ENCODE measurements at regions not wholly inside any gene's neighbourhood (a gene's known extent, or its start where the extent isn't known, plus 50 kb on each side); places are given as distances from the start of the nearest gene placed in this dataset.

DNA sequence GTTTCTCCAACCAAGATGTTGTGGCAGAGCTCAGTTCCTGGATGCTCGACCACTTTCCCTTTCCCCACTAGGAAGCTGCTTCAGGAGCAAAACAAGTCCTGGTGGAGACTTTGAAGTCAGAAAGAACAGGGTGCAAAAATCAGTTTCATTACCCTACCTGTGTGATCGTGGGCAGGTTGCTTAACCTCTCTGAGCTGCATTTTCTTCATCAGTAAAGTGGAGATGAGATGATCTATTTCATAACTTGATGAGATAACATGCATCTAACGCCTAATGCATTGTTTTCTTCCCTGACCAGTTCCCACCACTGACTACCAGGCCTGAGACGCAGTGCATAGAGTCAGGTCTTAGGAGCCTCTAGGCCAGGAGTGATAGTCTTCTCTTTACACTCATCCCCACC, 470.0 kb downstream of the SOX6 start:
- no peak overlapping the region for H3K27ac Mint-ChIP-seq
- no peak for DNase-seq (ENCODE audit: low spot score in 2 of 2, unreplicated experiment in 2 of 2)
- H3K4me1 Mint-ChIP-seq, result peaks cover 48% of the 10 kb centered on the region
- H3K36me3 Mint-ChIP-seq, result no peaks in the 10 kb centered on the region
- TF ChIP-seq CTCF (IDR thresholded peaks at IDR 0.05; ENCODE audit: unreplicated experiment), result no peak
- no peaks in the 10 kb centered on the region for H3K27me3 Mint-ChIP-seq (ENCODE audit: low read depth)
- no peaks in the 10 kb centered on the region for H3K9me3 Mint-ChIP-seq
- no peak overlapping the region for H3K4me3 Mint-ChIP-seq

DNA sequence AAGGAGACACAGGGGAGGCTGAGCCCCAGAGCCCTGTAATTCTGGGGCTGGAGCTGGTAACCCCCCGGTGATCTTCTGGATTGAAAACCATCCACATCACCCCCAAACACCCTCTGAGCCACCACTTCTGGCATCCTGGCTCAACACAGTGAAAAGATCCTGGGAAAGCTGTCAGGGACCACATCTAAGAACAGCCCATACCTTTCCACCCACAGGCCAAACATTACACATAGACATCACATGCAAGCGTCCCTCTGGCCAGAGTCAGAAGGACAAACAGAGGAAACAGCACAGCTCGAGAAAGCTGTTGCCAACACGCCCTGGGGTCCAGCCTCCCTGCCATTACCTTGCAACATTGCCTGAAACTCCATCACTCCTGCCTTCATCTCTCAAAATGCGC, 469.5 kb downstream of the SOX6 start:
- DNase-seq (ENCODE audit: low spot score in 2 of 2, unreplicated experiment in 2 of 2), result no peak
- H3K4me1 Mint-ChIP-seq, result peaks cover 48% of the 10 kb centered on the region
- peaks cover 5% of the 10 kb centered on the region for H3K27me3 Mint-ChIP-seq (ENCODE audit: low read depth)
- H3K36me3 Mint-ChIP-seq, result no peaks in the 10 kb centered on the region
- H3K9me3 Mint-ChIP-seq, result no peaks in the 10 kb centered on the region
- H3K4me3 Mint-ChIP-seq, result no peak overlapping the region
- H3K27ac Mint-ChIP-seq, result no peak overlapping the region
- TF ChIP-seq CTCF (IDR thresholded peaks at IDR 0.05; ENCODE audit: unreplicated experiment), result no peak

GRCh38 chr11:15888556-15889345, 467.6 kb downstream of the SOX6 start:
- no peak for DNase-seq (ENCODE audit: low spot score in 2 of 2, unreplicated experiment in 2 of 2)
- no peak overlapping the region for H3K4me3 Mint-ChIP-seq
- H3K27me3 Mint-ChIP-seq (ENCODE audit: low read depth), result peaks cover 5% of the 10 kb centered on the region
- TF ChIP-seq CTCF (IDR thresholded peaks at IDR 0.05; ENCODE audit: unreplicated experiment), result no peak
- no peaks in the 10 kb centered on the region for H3K36me3 Mint-ChIP-seq
- peak overlapping the region; percentile 54 for H3K27ac Mint-ChIP-seq
- peaks cover 56% of the 10 kb centered on the region for H3K4me1 Mint-ChIP-seq
- no peaks in the 10 kb centered on the region for H3K9me3 Mint-ChIP-seq

GRCh38 chr11:15889363-15890030, 466.8 kb downstream of the SOX6 start:
- H3K27me3 Mint-ChIP-seq (ENCODE audit: low read depth), result peaks cover 5% of the 10 kb centered on the region
- TF ChIP-seq CTCF (IDR thresholded peaks at IDR 0.05; ENCODE audit: unreplicated experiment), result no peak
- peaks cover 49% of the 10 kb centered on the region for H3K4me1 Mint-ChIP-seq
- DNase-seq (ENCODE audit: low spot score in 2 of 2, unreplicated experiment in 2 of 2), result no peak
- H3K27ac Mint-ChIP-seq, result peak overlapping the region; percentile 47
- no peaks in the 10 kb centered on the region for H3K36me3 Mint-ChIP-seq
- H3K9me3 Mint-ChIP-seq, result no peaks in the 10 kb centered on the region
- no peak overlapping the region for H3K4me3 Mint-ChIP-seq

DNA sequence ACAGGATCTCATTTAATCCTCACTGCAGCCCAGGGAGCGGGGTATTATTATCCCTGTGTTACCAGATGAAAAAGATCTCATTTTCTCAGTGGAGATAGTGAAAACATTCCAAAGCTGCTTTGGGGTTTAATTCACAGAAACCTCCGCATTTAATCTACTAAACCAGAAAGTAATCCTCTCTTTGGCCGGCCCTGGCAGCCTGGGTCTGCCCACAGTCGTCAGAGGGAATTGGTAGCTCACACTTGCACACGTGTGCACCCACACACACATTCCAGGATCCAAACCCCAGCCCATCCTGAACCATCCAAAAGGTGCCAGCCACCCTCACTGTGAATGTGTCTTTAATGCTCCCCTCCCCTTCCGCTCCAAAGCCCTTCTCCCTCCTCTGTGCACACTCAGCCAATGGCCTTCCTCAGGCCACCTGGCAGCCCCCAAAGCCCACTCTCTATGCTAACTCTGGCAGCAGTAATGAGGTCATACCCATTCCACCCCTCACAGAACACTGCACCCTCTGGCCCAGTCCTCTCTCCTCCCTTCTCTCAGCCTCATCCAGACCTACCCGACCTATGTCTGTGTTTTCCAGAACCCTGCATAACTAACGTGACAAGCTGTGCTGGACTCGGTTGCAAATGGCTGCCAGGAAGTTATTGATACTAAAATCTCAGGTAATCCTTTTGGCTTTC, 466.2 kb downstream of the SOX6 start:
- no peak for DNase-seq (ENCODE audit: low spot score in 2 of 2, unreplicated experiment in 2 of 2)
- H3K27ac Mint-ChIP-seq, result peak overlapping the region; percentile 47
- H3K27me3 Mint-ChIP-seq (ENCODE audit: low read depth), result peaks cover 5% of the 10 kb centered on the region
- H3K36me3 Mint-ChIP-seq, result no peaks in the 10 kb centered on the region
- TF ChIP-seq CTCF (IDR thresholded peaks at IDR 0.05; ENCODE audit: unreplicated experiment), result no peak
- peaks cover 42% of the 10 kb centered on the region for H3K4me1 Mint-ChIP-seq
- no peak overlapping the region for H3K4me3 Mint-ChIP-seq
- H3K9me3 Mint-ChIP-seq, result no peaks in the 10 kb centered on the region
